Sigmoid colon (tissue), 6 donors: ENCODE measurements at regions not wholly inside any gene's neighbourhood (a gene's known extent, or its start where the extent isn't known, plus 50 kb on each side); places are given as distances from the start of the nearest gene placed in this dataset.

Experiments used
- DNase-seq: peaks from one replicate; pipeline ENCODE4 v3.0.0-alpha.2; 2019
- H3K27ac ChIP-seq, 4 donors: fragments of 200-600 bp; sonication (generic); one replicate each; pipeline ENCODE4 v1.5.1; 2016 to 2019; ENCODE audit warnings: mild to moderate bottlenecking in 1 of 4
- H3K27me3 ChIP-seq, 3 donors: fragments of 200-600 bp; sonication (generic); one replicate each; pipeline ENCODE4 v1.5.1; 2019; ENCODE audit warnings: mild to moderate bottlenecking in 1 of 3
- H3K36me3 ChIP-seq, 4 donors: fragments of 200-600 bp; sonication (generic); one replicate each; pipeline ENCODE4 v1.5.1; 2016 to 2019
- H3K4me1 ChIP-seq, 4 donors: fragments of 200-600 bp; sonication (generic); one replicate each; pipeline ENCODE4 v1.5.1; 2017 to 2019
- H3K4me3 ChIP-seq, 4 donors: fragments of 200-600 bp; sonication (generic); one replicate each; pipeline ENCODE4 v1.5.1; 2017 to 2019; ENCODE audit warnings: mild to moderate bottlenecking in 2 of 4, moderate library complexity in 1 of 4
- H3K9me3 ChIP-seq, 4 donors: fragments of 200-600 bp in 3 of 4; sonication (generic) in 3 of 4; one replicate each; pipeline versions ENCODE4 v1.5.1 to v1.6.1; 2013 to 2019
- EP300 ChIP-seq, 4 donors: sonication (generic); formaldehyde crosslinking; IDR thresholded peaks; one replicate each; pipeline ENCODE4 v1.6.1; 2017; ENCODE audit warnings: antibody characterized with exemption in 4 of 4
- POLR2A ChIP-seq, 2 donors: fragments of 450-650 bp; IDR thresholded peaks; one replicate each; pipeline ENCODE4 v1.6.1; 2016; ENCODE audit warnings: antibody characterized with exemption in 2 of 2, mild to moderate bottlenecking in 2 of 2, moderate library complexity in 2 of 2
- POLR2AphosphoS5 ChIP-seq, 4 donors: sonication (generic); formaldehyde crosslinking; IDR thresholded peaks; one replicate each; pipeline ENCODE4 v1.6.1; 2017; ENCODE audit warnings: antibody characterized with exemption in 4 of 4
- WGBS, 2 donors: extraction: QIAGEN DNeasy Blood & Tissue Kit; methylation state at CpG; one replicate each; pipeline ENCODE4 v1.1.7; 2013; 5-methylcytosine and 5-hydroxymethylcytosine counted together
- intact Hi-C: fragments of 100-400 bp; cut with DNase I; formaldehyde crosslinking; loops from one replicate; pipeline ENCODE4 v1.15.1; 2023
- TF ChIP-seq, protein P1 (sequence below), 4 experiments: fragments of 450-650 bp in 3 of 4; fragments of 200-600 bp in 1 of 4; IDR thresholded peaks; one replicate each; pipeline ENCODE4 v1.5.1; 2016 to 2019; ENCODE audit warnings: antibody characterized with exemption in 4 of 4, mild to moderate bottlenecking in 3 of 4, moderate library complexity in 2 of 4
- donor health status: healthy with polysubstance abuse.
- donor health status: healthy.

DNA sequence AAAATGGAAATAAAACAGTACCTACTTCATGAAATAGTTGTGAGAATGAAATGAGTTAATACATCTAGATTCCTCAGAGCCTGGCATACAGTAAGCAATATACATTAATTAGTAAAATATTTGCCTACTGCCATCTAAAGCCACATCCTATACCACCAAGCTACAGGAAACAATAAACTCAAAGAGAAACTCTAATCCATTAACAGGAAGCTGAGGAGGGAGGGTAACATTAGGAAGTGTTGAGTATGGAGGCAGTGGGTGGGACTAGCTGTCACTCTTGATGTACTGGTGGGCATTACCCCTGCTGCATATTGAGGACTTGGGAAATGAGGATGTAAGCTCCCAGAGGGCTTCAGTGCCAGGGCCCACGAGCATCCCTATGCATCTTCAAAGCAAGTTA, 396.5 kb downstream of the TNS1 start:
- Histone ChIP-seq H3K9me3 (no peaks in the 10 kb centered on the region), H3K36me3 (no peaks in the 10 kb centered on the region), H3K27me3 (no peaks in the 10 kb centered on the region), H3K4me1 (peaks cover 0 to 14% (median 10%) of the 10 kb centered on the region in 4 donors), H3K27ac (no peak overlapping the region), H3K4me3 (no peak overlapping the region)
- no peak for DNase-seq
- TF ChIP-seq, protein P1, sequence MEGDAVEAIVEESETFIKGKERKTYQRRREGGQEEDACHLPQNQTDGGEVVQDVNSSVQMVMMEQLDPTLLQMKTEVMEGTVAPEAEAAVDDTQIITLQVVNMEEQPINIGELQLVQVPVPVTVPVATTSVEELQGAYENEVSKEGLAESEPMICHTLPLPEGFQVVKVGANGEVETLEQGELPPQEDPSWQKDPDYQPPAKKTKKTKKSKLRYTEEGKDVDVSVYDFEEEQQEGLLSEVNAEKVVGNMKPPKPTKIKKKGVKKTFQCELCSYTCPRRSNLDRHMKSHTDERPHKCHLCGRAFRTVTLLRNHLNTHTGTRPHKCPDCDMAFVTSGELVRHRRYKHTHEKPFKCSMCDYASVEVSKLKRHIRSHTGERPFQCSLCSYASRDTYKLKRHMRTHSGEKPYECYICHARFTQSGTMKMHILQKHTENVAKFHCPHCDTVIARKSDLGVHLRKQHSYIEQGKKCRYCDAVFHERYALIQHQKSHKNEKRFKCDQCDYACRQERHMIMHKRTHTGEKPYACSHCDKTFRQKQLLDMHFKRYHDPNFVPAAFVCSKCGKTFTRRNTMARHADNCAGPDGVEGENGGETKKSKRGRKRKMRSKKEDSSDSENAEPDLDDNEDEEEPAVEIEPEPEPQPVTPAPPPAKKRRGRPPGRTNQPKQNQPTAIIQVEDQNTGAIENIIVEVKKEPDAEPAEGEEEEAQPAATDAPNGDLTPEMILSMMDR (IDR thresholded peaks at IDR 0.05): no peak
- TF ChIP-seq EP300 (IDR thresholded peaks at IDR 0.05) (no peak), POLR2A (IDR thresholded peaks at IDR 0.05) (no peak), POLR2AphosphoS5 (IDR thresholded peaks at IDR 0.05) (no peak)
- WGBS, 2 donors: 13 to 54% methylated on average over 1 of the region's 1 CpG
- intact Hi-C loops: no loop called here

DNA sequence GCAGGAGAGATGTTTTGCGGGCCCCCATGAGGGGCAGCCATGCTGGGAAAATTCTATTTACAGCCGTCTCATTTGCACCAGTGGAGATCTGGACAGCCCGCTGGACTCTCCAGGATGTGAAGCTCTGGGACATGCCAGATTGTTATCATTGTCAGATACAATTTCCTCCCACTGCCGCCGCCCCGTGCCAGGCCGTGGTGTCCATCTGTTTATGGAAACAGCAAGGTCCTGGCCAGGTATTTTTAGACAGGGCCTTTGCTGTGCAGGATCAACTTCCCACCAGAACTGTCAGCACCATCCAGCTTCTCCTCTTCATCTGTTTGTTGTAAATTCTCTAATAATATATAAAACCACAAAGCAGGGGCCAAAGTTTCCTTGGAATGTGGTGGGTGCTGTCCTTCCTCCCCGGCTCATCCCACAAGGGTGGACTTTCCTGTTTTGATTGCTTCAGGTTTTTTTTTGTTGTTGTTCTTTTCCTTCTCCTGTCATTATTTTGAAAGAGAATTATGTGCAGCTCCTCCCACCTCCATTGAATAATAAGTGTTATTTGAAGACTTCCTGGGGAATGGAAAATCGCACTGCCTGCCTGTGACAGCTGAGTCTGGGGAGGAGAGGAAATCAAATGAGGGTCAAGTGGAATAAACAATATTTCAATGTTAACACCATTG, 398.1 kb downstream of the TNS1 start:
- no peaks in the 10 kb centered on the region for H3K36me3 ChIP-seq
- H3K27ac ChIP-seq: peak overlapping the region in 3 of 4 donors; percentile 9 to 50 (median 34)
- no peak for TF ChIP-seq EP300 (IDR thresholded peaks at IDR 0.05)
- TF ChIP-seq, protein P1 (IDR thresholded peaks at IDR 0.05): no peak
- TF ChIP-seq POLR2AphosphoS5 (IDR thresholded peaks at IDR 0.05): no peak
- no peak for TF ChIP-seq POLR2A (IDR thresholded peaks at IDR 0.05)
- intact Hi-C loops: no loop called here
- 70 to 73% methylated on average over 9 of the region's 9 CpGs for WGBS, 2 donors
- no peak overlapping the region for H3K4me3 ChIP-seq
- no peaks in the 10 kb centered on the region for H3K27me3 ChIP-seq
- H3K9me3 ChIP-seq: no peaks in the 10 kb centered on the region
- no peak for DNase-seq
- peaks cover 0 to 14% (median 10%) of the 10 kb centered on the region in 4 donors for H3K4me1 ChIP-seq

DNA sequence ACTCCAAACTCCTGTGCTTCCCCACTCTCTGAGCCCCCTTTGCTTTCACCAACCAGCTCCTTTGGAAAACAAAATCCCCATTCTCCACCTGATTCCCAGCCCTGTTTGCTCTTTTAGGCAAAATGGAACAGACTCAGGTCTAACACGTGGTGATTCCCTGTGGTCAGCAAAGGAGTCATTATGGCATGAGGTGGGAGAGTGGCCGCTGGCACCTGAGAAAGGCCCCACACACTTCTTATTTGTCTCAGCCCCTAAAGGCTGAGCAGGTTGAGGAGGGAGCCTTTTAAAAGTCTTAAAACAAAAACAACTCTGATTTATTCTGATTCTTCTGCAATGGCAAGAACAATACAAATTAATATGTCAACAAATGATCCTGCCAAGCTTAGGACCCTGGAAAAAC, 401.2 kb downstream of the TNS1 start:
- H3K4me3 ChIP-seq: no peak overlapping the region
- no peaks in the 10 kb centered on the region for H3K9me3 ChIP-seq
- H3K27me3 ChIP-seq: no peaks in the 10 kb centered on the region
- DNase-seq: no peak
- TF ChIP-seq POLR2AphosphoS5 (IDR thresholded peaks at IDR 0.05): no peak
- TF ChIP-seq EP300 (IDR thresholded peaks at IDR 0.05): no peak
- TF ChIP-seq, protein P1 (IDR thresholded peaks at IDR 0.05): no peak
- TF ChIP-seq POLR2A (IDR thresholded peaks at IDR 0.05): no peak
- H3K36me3 ChIP-seq: no peaks in the 10 kb centered on the region
- WGBS, 2 donors: 54 to 66% methylated on average over 2 of the region's 2 CpGs
- peaks cover 0 to 14% (median 10%) of the 10 kb centered on the region in 4 donors for H3K4me1 ChIP-seq
- intact Hi-C loops: no loop called here
- H3K27ac ChIP-seq: no peak overlapping the region

DNA sequence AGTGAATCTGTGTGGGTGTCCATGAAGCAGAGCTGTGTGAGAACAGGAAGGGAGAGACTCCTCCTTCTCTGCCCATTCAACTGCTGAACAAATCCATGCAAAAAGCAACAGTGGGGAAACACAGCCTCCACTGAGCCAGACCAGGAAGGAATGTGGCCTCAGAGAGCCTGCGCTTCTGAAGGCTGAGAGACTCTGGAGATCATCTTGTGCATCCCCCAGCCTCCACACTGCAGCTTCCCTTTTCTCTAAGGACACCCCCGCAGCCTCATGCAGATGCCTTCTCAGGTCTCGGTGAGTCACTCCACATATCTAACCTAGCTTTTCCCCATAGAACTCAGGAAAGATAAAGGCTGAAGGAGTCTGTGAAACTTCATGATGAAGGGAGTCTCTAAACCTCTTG, 402.9 kb downstream of the TNS1 start:
- TF ChIP-seq EP300 (IDR thresholded peaks at IDR 0.05) (no peak), POLR2AphosphoS5 (IDR thresholded peaks at IDR 0.05) (no peak), POLR2A (IDR thresholded peaks at IDR 0.05) (no peak)
- TF ChIP-seq, protein P1 (IDR thresholded peaks at IDR 0.05): no peak
- no peaks in the 10 kb centered on the region for H3K9me3 ChIP-seq
- DNase-seq: no peak
- intact Hi-C loops: no loop called here
- 93 to 98% methylated on average over 3 of the region's 3 CpGs for WGBS, 2 donors
- no peak overlapping the region for H3K27ac ChIP-seq
- peaks cover 0 to 8% (median 7%) of the 10 kb centered on the region in 4 donors for H3K4me1 ChIP-seq
- H3K36me3 ChIP-seq: no peaks in the 10 kb centered on the region
- H3K27me3 ChIP-seq: no peaks in the 10 kb centered on the region
- H3K4me3 ChIP-seq: no peak overlapping the region

DNA sequence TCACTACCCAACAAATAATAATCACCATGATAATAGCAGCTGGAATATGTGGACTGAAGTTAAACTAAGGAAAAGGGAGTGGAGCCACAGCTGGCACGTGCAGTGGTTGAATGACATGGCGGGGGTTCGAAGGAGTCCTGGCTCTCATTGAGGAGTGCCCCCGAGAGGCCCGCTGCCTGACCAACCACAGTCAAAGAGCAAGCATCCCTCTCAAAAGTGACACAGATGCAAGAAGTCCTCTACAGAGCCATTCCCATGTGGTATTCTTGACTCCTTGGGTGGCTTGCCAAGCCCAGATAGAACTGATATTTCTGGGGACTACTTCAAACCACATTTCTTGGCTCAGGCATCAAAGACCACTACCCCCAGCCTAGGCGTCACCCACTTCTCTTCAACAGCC, 405.1 kb downstream of the TNS1 start:
- no peaks in the 10 kb centered on the region for H3K4me1 ChIP-seq
- no peaks in the 10 kb centered on the region for H3K36me3 ChIP-seq
- 83 to 89% methylated on average over 6 of the region's 6 CpGs for WGBS, 2 donors
- H3K27ac ChIP-seq: no peak overlapping the region
- no peaks in the 10 kb centered on the region for H3K9me3 ChIP-seq
- no peak for DNase-seq
- intact Hi-C loops: no loop called here
- H3K4me3 ChIP-seq: no peak overlapping the region
- no peaks in the 10 kb centered on the region for H3K27me3 ChIP-seq
- TF ChIP-seq, protein P1 (IDR thresholded peaks at IDR 0.05): no peak
- no peak for TF ChIP-seq POLR2A (IDR thresholded peaks at IDR 0.05)
- TF ChIP-seq EP300 (IDR thresholded peaks at IDR 0.05): no peak
- no peak for TF ChIP-seq POLR2AphosphoS5 (IDR thresholded peaks at IDR 0.05)
